Ecto neural progenitor cell (in vitro differentiated cells): ENCODE measurements at regions not wholly inside any gene's neighbourhood (a gene's known extent, or its start where the extent isn't known, plus 50 kb on each side); places are given as distances from the start of the nearest gene placed in this dataset.

Source experiments
- DNase-seq: peaks from one replicate; pipeline ENCODE4 v3.0.0-alpha.2; 2018; ENCODE audit warnings: low spot score

DNA sequence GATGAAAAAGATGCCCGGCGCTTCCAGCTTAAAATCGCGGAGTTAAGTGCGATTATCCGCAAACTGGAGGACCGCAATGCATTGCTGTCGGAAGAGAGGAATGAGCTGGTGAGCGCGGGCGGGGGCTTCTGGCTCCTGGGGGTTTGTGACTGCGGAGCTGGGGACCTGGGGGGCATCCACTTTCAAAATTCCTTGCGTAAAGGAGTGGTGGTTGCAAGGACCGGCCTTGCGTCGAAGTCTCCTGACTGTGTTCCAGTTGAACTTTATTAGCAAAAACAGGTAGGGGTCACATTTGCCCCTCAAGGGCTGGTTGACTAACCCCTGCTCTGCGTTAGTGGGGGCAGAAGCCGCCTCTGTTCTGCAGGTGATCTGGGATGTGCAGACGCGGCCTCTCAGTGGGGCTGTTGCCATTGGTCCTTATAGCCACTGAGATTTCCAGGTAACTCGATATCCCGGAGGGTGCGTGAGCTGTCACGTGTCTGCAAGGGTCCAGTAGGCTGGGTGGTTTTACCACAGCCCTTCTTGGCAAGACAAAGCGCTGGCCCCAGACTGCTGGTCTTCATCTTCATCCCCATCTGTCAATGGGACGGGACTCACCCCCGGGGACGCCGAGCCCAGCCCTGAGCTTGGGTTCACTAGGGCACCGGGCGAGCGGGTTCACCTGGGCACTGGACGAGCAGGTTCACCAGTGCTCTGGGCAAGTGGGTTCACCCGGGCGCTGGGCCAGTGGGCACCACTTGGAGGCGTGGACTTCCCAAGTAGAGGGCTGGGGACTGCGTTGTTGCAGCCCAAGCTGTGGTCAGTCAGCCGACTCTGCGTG, 51.5 kb upstream of the DPYSL4 start:
- DNase-seq = no peak

DNA sequence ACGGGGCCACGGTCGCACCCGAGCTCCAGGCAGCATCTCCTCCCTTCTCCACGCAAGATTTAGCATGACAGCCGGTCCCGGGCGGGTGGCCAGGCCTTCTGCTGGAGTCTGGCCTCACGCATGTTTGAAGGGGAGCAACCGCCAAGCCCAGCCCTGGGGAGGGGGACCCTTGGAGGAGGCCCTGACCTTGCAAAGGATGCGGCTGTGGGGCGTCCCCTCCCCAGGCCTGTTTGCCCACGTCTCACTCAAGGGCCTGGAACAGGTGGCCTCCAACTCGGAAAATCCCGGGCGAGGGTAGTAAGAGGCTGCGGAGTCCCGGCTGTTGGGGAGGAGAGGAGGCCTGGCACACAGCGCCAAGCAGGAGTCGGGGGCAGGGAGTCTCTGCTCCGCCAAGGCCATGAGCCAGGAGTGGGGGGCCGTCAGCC, 50.6 kb upstream of the DPYSL4 start:
- no peak for DNase-seq

DNA sequence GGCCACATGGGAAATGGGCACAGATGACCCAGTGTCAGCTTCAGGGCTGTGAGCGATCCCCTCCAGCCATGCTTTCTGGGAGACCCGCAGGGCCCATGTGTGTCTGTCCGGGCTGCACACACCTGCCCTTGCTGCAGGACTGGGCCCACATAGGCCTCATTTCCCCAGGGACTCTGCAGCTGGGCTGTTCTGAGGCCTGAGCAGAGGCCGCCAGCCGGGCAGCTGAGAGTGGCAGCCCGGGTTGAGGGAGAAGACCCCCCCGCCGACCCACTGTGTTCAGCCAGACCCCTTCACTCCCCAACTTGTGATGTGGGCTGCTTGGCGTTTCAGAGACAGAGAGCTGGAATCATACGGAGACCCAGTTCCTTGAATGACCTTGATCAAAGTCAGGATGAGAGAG, 50.1 kb upstream of the DPYSL4 start:
- DNase-seq = no peak
